ENCODE measurements at regions not wholly inside any gene's neighbourhood (a gene's known extent, or its start where the extent isn't known, plus 50 kb on each side); places are given as distances from the start of the nearest gene placed in this dataset.
"Not testable (repeated sequence)": the region's sequence is repeated elsewhere in the genome, so short reads cannot be mapped to it uniquely, and the experiment has no call there.

DNA sequence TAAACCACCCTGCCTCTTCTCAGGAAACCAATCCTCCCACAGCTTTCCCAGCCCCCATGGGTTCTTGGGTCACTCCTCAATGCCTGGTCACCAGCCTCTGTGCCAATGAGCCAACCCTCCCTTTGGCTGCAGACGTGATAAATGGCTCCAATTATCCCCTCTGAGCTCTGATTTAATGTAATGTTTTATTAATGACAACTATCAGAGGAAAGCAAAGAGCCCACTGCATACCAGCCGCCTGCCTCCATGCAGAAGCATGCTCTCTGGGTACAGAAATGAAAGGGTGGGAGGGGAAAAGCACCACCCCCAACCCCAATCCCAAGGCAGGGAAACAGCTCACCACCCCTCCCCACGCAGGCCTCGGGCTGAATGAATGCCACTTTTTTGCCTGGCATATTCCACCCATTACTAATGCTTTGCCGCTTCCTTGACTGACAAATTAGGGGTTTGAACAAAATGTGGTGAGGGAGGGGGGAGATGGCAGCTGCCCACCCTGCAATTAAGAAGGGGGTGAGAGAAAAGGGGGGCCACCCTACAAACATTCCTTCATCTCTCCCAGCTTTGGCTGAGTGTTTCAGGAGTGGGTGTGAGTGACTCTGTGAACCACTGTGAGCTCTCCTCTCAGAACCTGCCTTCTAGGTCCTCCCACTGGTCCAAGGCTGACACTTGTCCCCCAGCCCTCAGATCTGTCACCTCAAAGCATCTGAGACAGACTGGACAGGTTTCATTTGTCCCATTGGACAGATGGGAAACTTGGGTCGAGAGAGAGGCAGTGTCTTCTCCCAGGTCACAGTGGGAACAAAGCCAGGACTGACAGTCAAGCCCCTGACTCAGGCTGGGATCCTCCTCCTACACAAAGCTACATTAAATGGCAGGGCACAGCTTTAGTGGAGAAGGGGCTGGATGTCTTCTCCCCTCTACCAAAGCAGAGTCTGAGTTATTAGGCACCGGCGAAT, 161.5 kb downstream of the TMEM132E start:
- no peak for DNase-seq (ENCODE audit: low read depth)

DNA sequence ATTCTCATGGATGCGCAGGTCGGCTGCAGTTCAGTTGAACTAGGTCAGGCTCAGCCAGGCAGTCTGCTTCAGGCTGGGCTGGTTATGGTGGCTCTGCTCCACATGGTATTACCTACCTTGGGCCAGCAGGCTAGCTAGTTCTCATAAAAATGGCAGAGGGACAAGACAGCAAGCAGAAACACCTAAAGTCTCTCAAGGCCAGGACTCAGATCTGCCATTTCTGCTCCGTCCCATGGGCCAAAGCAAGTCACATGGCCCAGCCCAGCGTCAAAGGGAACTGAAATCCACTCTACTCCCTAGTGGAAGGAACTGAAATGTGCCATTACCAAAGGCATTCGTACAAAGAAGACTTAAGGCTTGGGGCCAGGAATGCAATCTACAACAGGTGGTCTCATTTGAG, 160.0 kb downstream of the TMEM132E start:
- DNase-seq (ENCODE audit: low read depth) = no peak

GRCh38 chr17:34737673-34738072, 158.3 kb downstream of the TMEM132E start:
- DNase-seq (ENCODE audit: low read depth) = not testable (repeated sequence)

GRCh38 chr17:34736611-34737010, 157.2 kb downstream of the TMEM132E start:
- DNase-seq (ENCODE audit: low read depth) = no peak

- no peak for DNase-seq (ENCODE audit: low read depth)
Measured at GRCh38 chr17:34733333-34733732, 154.0 kb downstream of the TMEM132E start.

- DNase-seq (ENCODE audit: low read depth) = no peak
Measured at GRCh38 chr17:34730816-34731215, 151.4 kb downstream of the TMEM132E start.

- no peak for DNase-seq (ENCODE audit: low read depth)
Measured at GRCh38 chr17:34728771-34729310, 149.5 kb downstream of the TMEM132E start.

- no peak for DNase-seq (ENCODE audit: low read depth)
Measured at GRCh38 chr17:34727601-34728000, 148.2 kb downstream of the TMEM132E start.

GRCh38 chr17:34726536-34727384, 147.4 kb downstream of the TMEM132E start:
- DNase-seq (ENCODE audit: low read depth) = no peak

- no peak for DNase-seq (ENCODE audit: low read depth)
Measured at GRCh38 chr17:34725725-34726124, 146.3 kb downstream of the TMEM132E start.

DNA sequence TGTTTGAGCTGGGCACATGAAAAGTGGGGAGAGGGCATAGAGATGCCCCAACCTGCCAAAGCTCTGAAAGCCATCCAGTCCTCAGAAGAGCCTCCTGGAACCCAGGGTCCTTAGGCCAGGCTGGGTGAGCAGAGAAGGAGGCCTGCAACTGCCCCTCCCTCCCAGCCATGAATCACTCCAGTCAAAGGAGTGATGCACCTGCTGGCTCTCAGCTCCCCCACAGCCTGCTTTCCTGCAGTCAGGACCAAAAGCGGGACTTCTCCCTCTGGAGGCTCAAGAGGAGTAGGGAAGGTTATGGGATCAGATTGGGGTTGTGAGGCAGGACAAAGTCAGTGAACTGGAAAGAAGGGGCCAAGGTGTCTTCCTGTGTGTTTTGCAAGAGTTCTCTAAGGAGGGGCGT, 145.6 kb downstream of the TMEM132E start:
- DNase-seq (ENCODE audit: low read depth) = no peak

DNA sequence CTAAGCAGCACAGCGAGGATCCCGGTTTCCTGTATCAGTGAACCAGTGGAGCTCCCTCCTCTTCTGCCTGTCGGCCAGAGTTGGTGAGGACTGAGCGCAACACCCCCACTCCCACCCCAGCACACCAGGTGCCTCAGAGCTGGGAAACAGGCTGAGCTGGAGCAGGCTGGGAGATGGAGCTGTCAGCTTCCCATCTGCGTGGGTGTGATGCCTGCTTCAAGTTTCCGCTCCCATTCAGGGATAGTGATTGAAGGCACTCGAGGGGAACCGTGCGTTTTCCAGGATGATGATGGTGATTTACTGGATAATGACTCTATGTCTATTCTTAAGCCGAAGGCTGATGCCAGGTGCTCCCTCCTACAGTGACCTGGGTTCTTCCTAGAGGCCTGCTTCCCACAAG, 144.5 kb downstream of the TMEM132E start:
- no peak for DNase-seq (ENCODE audit: low read depth)

DNA sequence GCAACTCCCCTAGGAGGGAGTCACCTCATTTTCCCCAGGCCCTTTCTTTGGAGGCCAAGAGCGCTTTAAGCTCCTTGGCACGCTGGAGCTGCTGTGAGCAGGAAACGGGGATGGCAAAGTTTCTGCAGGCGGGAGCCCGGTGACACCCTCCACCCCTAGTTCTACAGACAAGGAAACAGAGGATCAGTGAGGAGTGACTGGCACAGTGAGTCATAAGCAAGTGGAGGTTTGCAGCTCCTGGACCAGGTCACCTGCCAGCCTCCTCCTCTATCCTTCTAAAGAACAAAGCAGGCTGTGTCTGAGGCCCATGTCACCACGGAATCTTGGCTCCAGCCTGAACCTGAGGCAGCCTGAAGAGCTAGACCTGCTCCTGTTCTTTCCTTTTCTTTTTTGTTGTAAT, 141.9 kb downstream of the TMEM132E start:
- DNase-seq (ENCODE audit: low read depth) = no peak

DNA sequence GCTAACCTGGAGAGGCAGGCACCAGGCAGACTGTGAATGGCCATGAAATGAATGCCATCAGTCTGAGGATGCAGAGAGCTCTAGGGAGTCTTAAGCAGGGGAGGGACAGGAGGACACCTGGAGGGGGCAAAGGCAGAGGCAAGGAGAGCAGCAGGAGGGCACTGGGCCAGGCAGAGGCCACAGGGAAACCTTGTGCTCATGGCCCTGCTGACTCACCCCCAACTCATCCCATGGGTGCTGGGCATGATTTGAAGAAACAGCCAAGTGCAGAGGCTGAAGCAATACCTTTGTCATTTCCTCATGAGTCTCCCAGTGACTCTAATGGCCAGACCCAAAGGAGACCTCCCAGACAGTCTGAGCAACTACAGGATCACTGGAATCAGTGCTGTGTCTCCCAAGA, 141.4 kb downstream of the TMEM132E start:
- no peak for DNase-seq (ENCODE audit: low read depth)

DNA sequence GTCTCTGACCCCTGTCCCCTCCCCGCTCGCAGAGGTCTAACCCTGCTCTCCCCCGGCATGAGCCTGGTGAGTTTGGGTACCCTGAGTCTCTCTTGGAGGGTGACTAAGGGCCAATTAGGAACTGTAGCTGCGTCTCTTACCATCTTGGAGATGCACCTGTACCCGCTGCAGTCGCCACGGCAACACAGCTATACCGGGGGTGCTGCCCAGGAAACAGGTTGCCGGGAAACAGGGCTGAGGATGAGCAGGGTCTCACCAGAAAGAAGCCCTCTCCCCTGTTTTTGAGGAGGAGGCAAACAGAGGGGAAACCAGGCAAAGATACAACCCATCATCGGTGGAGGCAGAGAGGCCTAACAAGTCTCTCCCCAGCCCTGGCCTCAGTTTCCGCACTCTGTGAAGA, 140.2 kb downstream of the TMEM132E start:
- DNase-seq (ENCODE audit: low read depth) = no peak

DNA sequence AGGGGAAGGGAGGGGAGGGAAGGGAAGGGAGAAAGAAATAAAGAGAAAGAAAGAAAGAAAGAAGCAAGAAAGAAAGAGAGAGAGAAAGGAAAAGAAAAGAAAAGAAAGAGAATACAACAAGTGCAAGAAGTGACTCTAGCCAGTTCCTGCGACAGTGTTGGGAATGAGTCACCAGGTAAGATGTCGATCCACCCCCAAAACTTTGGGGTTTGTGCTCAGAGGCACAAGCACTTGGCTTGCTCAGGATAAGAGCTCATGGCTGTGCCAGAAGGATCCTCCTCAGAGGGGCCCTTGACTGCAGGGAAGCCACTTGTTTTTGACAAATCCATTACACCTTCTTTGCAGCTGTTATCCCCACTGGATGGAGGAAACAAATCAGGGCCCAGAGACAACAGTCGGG, 137.7 kb downstream of the TMEM132E start:
- DNase-seq (ENCODE audit: low read depth) = no peak

- DNase-seq (ENCODE audit: low read depth) = no peak
Measured at GRCh38 chr17:34716291-34716690, 136.9 kb downstream of the TMEM132E start.

- no peak for DNase-seq (ENCODE audit: low read depth)
Measured at GRCh38 chr17:34715504-34715903, 136.1 kb downstream of the TMEM132E start.

DNA sequence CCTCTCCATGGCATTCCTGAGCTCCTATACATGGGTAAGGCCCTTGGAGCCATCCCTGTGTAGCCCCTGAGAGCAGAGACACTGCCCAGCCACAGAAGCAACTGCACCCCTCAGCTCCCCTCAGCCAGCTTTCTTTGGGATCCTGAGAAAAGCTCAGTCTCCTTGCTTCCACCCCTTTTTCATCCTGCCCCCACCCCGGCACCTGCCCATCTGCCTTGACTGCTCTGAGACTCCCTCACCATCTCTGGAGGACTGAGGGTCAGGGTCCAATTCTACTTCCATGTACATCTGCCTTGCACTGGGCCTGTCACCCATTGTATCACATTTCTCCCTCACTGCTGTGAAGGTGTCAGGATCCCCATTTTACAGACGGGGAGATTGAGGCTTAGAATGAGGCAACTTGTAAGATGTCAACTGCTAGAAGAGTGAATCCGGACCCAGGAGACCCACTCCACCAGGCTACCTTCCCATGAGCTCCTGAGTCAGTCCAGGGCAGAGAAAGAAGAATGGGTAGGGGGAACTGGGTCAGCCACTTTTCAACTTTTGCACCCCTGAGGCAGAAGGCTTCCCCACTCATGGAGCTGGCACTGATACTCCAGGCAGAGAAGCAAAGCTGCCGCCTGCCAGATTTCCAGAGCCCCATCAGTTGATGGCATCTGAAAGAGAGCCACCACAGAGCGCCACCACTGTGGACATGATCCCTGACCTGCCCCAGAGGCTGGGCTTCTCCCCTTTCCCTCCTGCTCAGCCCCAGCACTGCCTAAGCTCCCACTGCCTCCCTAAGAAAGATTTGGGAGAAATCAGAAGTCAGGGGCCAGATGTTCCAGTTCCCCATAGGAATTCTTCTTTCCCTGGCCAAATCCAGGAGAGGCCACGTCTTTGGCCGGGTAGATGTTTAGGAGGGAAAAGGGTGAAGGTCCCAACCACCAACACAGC, 135.4 kb downstream of the TMEM132E start:
- no peak for DNase-seq (ENCODE audit: low read depth)

DNA sequence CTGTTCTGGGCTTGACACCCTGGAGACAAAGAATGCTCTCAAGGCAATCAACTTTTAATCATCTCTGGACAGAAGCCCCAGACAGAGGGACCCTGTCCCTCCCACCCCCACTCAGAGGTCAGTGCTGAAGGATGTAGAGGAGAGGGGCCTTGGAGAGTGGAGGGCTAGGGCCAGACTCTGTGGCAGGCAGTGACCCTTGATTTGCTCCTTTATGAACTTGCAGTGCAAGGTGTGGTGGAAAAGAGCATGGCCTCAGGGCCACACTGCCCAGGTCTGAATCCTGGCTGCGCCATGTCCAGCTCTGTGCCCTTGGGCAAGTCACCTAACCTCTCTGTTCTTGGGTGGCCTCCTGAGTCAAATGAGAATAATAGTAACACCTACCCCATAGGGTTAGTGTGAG, 134.3 kb downstream of the TMEM132E start:
- DNase-seq (ENCODE audit: low read depth) = no peak

GRCh38 chr17:34712481-34713195, 133.3 kb downstream of the TMEM132E start:
- DNase-seq (ENCODE audit: low read depth) = no peak

All from activated T-cell treated with anti-CD3 and anti-CD28 coated beads for 48 hours (primary cell).